Stomach (tissue), 4 donors: ENCODE measurements at regions not wholly inside any gene's neighbourhood (a gene's known extent, or its start where the extent isn't known, plus 50 kb on each side); places are given as distances from the start of the nearest gene placed in this dataset.

ENCODE experiments used
- CTCF ChIP-seq, 7 experiments: fragments of 450-650 bp in 4 of 7; fragments of 200-600 bp in 3 of 7; sonication (generic) in 3 of 7; IDR thresholded peaks; one replicate each; pipeline ENCODE4 v1.5.1; 2016 to 2019; ENCODE audit warnings: antibody characterized with exemption in 7 of 7, control low read depth in 2 of 7, mild to moderate bottlenecking in 1 of 7
- POLR2AphosphoS5 ChIP-seq, 3 donors: sonication (generic); formaldehyde crosslinking; IDR thresholded peaks; one replicate each; pipeline ENCODE4 v1.6.1; 2016; ENCODE audit warnings: antibody characterized with exemption in 3 of 3

GRCh38 chr2:51969347-51969746 is 937.4 kb upstream of the NRXN1 start:
- no peak for TF ChIP-seq CTCF (IDR thresholded peaks at IDR 0.05)
- no peak for TF ChIP-seq POLR2AphosphoS5 (IDR thresholded peaks at IDR 0.05)
